ENCODE measurements at regions not wholly inside any gene's neighbourhood (a gene's known extent, or its start where the extent isn't known, plus 50 kb on each side); places are given as distances from the start of the nearest gene placed in this dataset.

DNA sequence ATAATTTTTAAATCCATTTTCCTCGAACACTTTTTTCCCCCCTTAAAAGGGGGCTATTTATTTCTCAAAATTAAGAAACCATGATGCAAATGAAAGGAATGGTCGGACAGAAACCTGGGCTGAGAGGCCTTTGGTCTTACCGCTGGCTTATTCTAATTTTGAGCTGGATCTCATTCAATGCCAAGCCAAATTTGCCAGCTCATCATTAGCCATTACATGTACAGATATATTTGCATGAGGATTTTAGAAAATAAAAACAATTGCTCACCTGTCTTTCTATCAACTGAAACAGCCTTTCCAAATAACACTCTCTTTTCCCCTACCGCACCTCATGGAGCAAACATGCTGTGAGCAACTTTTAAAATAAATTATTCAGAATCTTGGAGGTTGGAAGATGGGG lies 219.5 kb upstream of the DTNBP1 start:
- no peak overlapping the region for H3K4me3 ChIP-seq
- no peaks in the 10 kb centered on the region for H3K4me1 ChIP-seq
- ChIA-PET POLR2A (no interaction called here), CTCF (no interaction called here)
- H3K4me2 ChIP-seq, result no peak overlapping the region
- no peak overlapping the region for H3K27ac ChIP-seq
- H3K9me3 ChIP-seq, result no peaks in the 10 kb centered on the region
- no peak for ATAC-seq
- 39% methylated on average over 4 of the region's 4 CpGs for WGBS (ENCODE audit: missing lambda C conversion rate)
- FAIRE-seq, result no peak
- DNase-seq (ENCODE audit: low read depth in 1 of 2, low spot score in 1 of 2), result no peak
- TF ChIP-seq KDM1A (IDR thresholded peaks at IDR 0.05; ENCODE audit: low read depth), result no peak
- TF ChIP-seq EP300 (IDR thresholded peaks at IDR 0.05), result no peak
- TF ChIP-seq NFE2L2 (conservative IDR thresholded peaks at IDR 0.05; ENCODE audit: low read length), result no peak
- no peak for TF ChIP-seq MAZ (IDR thresholded peaks at IDR 0.05; ENCODE audit: borderline replicate concordance, low read depth, low read length)
- TF ChIP-seq, protein P1, sequence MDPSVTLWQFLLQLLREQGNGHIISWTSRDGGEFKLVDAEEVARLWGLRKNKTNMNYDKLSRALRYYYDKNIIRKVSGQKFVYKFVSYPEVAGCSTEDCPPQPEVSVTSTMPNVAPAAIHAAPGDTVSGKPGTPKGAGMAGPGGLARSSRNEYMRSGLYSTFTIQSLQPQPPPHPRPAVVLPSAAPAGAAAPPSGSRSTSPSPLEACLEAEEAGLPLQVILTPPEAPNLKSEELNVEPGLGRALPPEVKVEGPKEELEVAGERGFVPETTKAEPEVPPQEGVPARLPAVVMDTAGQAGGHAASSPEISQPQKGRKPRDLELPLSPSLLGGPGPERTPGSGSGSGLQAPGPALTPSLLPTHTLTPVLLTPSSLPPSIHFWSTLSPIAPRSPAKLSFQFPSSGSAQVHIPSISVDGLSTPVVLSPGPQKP (IDR thresholded peaks at IDR 0.05; ENCODE audit: low read depth, low read length), result no peak
- no peak for TF ChIP-seq NR3C1 (IDR thresholded peaks at IDR 0.05)
- no peak for TF ChIP-seq ESRRA (IDR thresholded peaks at IDR 0.05; ENCODE audit: borderline replicate concordance, low read length)
- TF ChIP-seq ZNF302 (CRISPR knock-in tag; IDR thresholded peaks at IDR 0.05), result no peak
- no peak for TF ChIP-seq ZC3H11A (IDR thresholded peaks at IDR 0.05)
- no peak for TF ChIP-seq RARB (CRISPR knock-in tag; IDR thresholded peaks at IDR 0.05)
- no peak for TF ChIP-seq RAD21 (conservative IDR thresholded peaks at IDR 0.05 in 1 of 2, IDR thresholded peaks at IDR 0.05 in 1 of 2)
- TF ChIP-seq, protein P2, sequence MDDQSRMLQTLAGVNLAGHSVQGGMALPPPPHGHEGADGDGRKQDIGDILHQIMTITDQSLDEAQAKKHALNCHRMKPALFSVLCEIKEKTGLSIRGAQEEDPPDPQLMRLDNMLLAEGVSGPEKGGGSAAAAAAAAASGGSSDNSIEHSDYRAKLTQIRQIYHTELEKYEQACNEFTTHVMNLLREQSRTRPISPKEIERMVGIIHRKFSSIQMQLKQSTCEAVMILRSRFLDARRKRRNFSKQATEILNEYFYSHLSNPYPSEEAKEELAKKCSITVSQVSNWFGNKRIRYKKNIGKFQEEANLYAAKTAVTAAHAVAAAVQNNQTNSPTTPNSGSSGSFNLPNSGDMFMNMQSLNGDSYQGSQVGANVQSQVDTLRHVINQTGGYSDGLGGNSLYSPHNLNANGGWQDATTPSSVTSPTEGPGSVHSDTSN (IDR thresholded peaks at IDR 0.05), result no peak

GRCh38 chr6:15881150-15881549 lies 218.3 kb upstream of the DTNBP1 start:
- FAIRE-seq, result no peak

More at GRCh38 chr6:15881150-15881549, 218.3 kb upstream of the DTNBP1 start:
- Histone ChIP-seq H3K4me3 (no peak overlapping the region), H3K4me1 (no peaks in the 10 kb centered on the region), H3K27ac (no peak overlapping the region), H3K9me3 (no peaks in the 10 kb centered on the region), H3K4me2 (no peak overlapping the region)
- WGBS (ENCODE audit: missing lambda C conversion rate), result 38% methylated on average over 3 of the region's 3 CpGs
- ChIA-PET POLR2A (no interaction called here), CTCF (no interaction called here)
- DNase-seq (ENCODE audit: low read depth in 1 of 2, low spot score in 1 of 2), result no peak
- TF ChIP-seq RCOR1 (IDR thresholded peaks at IDR 0.05; ENCODE audit: low read depth, low read length) (no peak), ESRRA (IDR thresholded peaks at IDR 0.05; ENCODE audit: borderline replicate concordance, low read length) (no peak), EP300 (IDR thresholded peaks at IDR 0.05) (no peak), MAX (IDR thresholded peaks at IDR 0.05) (no peak), RFX5 (IDR thresholded peaks at IDR 0.05) (no peak), JUN (IDR thresholded peaks at IDR 0.05) (no peak), ZFP36 (IDR thresholded peaks at IDR 0.05; ENCODE audit: borderline replicate concordance, partially characterized antibody) (no peak), CHD4 (IDR thresholded peaks at IDR 0.05; ENCODE audit: borderline replicate concordance) (no peak)
- TF ChIP-seq, protein P3, sequence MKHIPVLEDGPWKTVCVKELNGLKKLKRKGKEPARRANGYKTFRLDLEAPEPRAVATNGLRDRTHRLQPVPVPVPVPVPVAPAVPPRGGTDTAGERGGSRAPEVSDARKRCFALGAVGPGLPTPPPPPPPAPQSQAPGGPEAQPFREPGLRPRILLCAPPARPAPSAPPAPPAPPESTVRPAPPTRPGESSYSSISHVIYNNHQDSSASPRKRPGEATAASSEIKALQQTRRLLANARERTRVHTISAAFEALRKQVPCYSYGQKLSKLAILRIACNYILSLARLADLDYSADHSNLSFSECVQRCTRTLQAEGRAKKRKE (CRISPR knock-in tag; IDR thresholded peaks at IDR 0.05; ENCODE audit: low read depth), result no peak
- TF ChIP-seq, protein P4, sequence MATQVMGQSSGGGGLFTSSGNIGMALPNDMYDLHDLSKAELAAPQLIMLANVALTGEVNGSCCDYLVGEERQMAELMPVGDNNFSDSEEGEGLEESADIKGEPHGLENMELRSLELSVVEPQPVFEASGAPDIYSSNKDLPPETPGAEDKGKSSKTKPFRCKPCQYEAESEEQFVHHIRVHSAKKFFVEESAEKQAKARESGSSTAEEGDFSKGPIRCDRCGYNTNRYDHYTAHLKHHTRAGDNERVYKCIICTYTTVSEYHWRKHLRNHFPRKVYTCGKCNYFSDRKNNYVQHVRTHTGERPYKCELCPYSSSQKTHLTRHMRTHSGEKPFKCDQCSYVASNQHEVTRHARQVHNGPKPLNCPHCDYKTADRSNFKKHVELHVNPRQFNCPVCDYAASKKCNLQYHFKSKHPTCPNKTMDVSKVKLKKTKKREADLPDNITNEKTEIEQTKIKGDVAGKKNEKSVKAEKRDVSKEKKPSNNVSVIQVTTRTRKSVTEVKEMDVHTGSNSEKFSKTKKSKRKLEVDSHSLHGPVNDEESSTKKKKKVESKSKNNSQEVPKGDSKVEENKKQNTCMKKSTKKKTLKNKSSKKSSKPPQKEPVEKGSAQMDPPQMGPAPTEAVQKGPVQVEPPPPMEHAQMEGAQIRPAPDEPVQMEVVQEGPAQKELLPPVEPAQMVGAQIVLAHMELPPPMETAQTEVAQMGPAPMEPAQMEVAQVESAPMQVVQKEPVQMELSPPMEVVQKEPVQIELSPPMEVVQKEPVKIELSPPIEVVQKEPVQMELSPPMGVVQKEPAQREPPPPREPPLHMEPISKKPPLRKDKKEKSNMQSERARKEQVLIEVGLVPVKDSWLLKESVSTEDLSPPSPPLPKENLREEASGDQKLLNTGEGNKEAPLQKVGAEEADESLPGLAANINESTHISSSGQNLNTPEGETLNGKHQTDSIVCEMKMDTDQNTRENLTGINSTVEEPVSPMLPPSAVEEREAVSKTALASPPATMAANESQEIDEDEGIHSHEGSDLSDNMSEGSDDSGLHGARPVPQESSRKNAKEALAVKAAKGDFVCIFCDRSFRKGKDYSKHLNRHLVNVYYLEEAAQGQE (IDR thresholded peaks at IDR 0.05), result no peak
- no peak for ATAC-seq

All from A549 (cell line).